PFSK-1 (cell line): ENCODE measurements at regions not wholly inside any gene's neighbourhood (a gene's known extent, or its start where the extent isn't known, plus 50 kb on each side); places are given as distances from the start of the nearest gene placed in this dataset.

Experiments used
- POLR2AphosphoS5 ChIP-seq: IDR thresholded peaks from 2 replicates; pipeline ENCODE4 v1.6.1; 2012; ENCODE audit warnings: low read depth, mild to moderate bottlenecking, control low read depth, low read length, moderate library complexity
- REST ChIP-seq, 2 experiments: IDR thresholded peaks; 2 replicates each; pipeline versions ENCODE4 v1.6.1 to v1.8.0; 2011 to 2012; ENCODE audit warnings: low read depth in 2 of 2, low read length in 2 of 2, control low read depth in 1 of 2, inconsistent platforms in 1 of 2, mild to moderate bottlenecking in 1 of 2, moderate library complexity in 1 of 2; ENCODE audit not compliant: insufficient read depth in 1 of 2
- SIN3A ChIP-seq: IDR thresholded peaks from 2 replicates; pipeline ENCODE4 v1.6.1; 2012; ENCODE audit warnings: mild to moderate bottlenecking, low read length, moderate library complexity, borderline replicate concordance; ENCODE audit not compliant: insufficient read depth
- TAF1 ChIP-seq: IDR thresholded peaks from 2 replicates; pipeline ENCODE4 v1.6.1; 2012; ENCODE audit warnings: low read length, control low read depth, borderline replicate concordance; ENCODE audit not compliant: insufficient read depth

- TF ChIP-seq POLR2AphosphoS5 (no peak), TAF1 (no peak), REST (IDR thresholded peaks at IDR 0.05; ENCODE audit: insufficient read depth in 1 of 2, low read depth in 2 of 2, low read length in 2 of 2) (no peak), SIN3A (no peak)
Observed at GRCh38 chr11:98456308-98456680, 564.5 kb upstream of the CNTN5 start.
